H9 (cell line): ENCODE measurements at regions not wholly inside any gene's neighbourhood (a gene's known extent, or its start where the extent isn't known, plus 50 kb on each side); places are given as distances from the start of the nearest gene placed in this dataset.

Source experiments
- DNase-seq: peaks from one replicate; pipeline ENCODE4 v3.0.0-alpha.2; 2017
- H2AFZ ChIP-seq: one replicate; pipeline ENCODE4 v1.6.1; 2013; ENCODE audit warnings: mild to moderate bottlenecking, low read length, control low read depth, moderate library complexity
- H2AK5ac ChIP-seq: 2 replicates; pipeline ENCODE4 v1.6.1; 2013; ENCODE audit warnings: low read length, control low read depth, mixed read lengths; ENCODE audit not compliant: insufficient read length
- H2BK120ac ChIP-seq: one replicate; pipeline ENCODE4 v1.6.1; 2013; ENCODE audit warnings: low read depth, mild to moderate bottlenecking, low read length, control low read depth, inconsistent platforms; ENCODE audit not compliant: poor library complexity, severe bottlenecking
- H2BK12ac ChIP-seq: 2 replicates; pipeline ENCODE4 v1.6.1; 2013; ENCODE audit warnings: low read length, control low read depth, mixed read lengths, low read depth; ENCODE audit not compliant: insufficient read length
- H2BK15ac ChIP-seq: 2 replicates; pipeline ENCODE4 v1.6.1; 2013; ENCODE audit warnings: low read depth, low read length, control low read depth
- H2BK20ac ChIP-seq: one replicate; pipeline ENCODE4 v1.6.1; 2013; ENCODE audit warnings: low read depth, mild to moderate bottlenecking, low read length, control low read depth, inconsistent platforms; ENCODE audit not compliant: poor library complexity, severe bottlenecking
- H2BK5ac ChIP-seq: 2 replicates; pipeline ENCODE4 v1.6.1; 2013; ENCODE audit warnings: low read length, control low read depth, mixed read lengths; ENCODE audit not compliant: insufficient read length
- H3K14ac ChIP-seq: 2 replicates; pipeline ENCODE4 v1.6.1; 2013; ENCODE audit warnings: low read length, control low read depth; ENCODE audit not compliant: insufficient read depth
- H3K18ac ChIP-seq: 2 replicates; pipeline ENCODE4 v1.6.1; 2013; ENCODE audit warnings: low read depth, mild to moderate bottlenecking, mixed read lengths, low read length, control low read depth; ENCODE audit not compliant: insufficient read length
- H3K23ac ChIP-seq: 2 replicates; pipeline ENCODE4 v1.6.1; 2013; ENCODE audit warnings: low read length, control low read depth, mixed read lengths, low read depth; ENCODE audit not compliant: insufficient read length
- H3K23me2 ChIP-seq: 2 replicates; pipeline ENCODE4 v1.6.1; 2013; ENCODE audit warnings: low read depth, mild to moderate bottlenecking, mixed read lengths, low read length, control low read depth; ENCODE audit not compliant: insufficient read length, poor library complexity, severe bottlenecking
- H3K27ac ChIP-seq: 2 replicates; pipeline ENCODE4 v1.5.1; 2013; ENCODE audit warnings: low read length, control low read depth, mixed read lengths, low read depth; ENCODE audit not compliant: insufficient read length
- H3K27me3 ChIP-seq: 2 replicates; pipeline ENCODE4 v1.6.1; 2013; ENCODE audit warnings: low read length, control low read depth, inconsistent platforms; ENCODE audit not compliant: insufficient read depth
- H3K4ac ChIP-seq: 2 replicates; pipeline ENCODE4 v1.6.1; 2013; ENCODE audit warnings: low read depth, mild to moderate bottlenecking, control low read depth, inconsistent platforms, low read length, moderate library complexity
- H3K4me1 ChIP-seq: 2 replicates; pipeline ENCODE4 v1.6.1; 2013; ENCODE audit warnings: low read length, control low read depth, inconsistent platforms; ENCODE audit not compliant: insufficient read depth
- H3K4me2 ChIP-seq: 2 replicates; pipeline ENCODE4 v1.6.1; 2013; ENCODE audit warnings: low read length, control low read depth, mixed read lengths; ENCODE audit not compliant: insufficient read length, insufficient read depth
- H3K56ac ChIP-seq: 2 replicates; pipeline ENCODE4 v1.6.1; 2013; ENCODE audit warnings: low read depth, mild to moderate bottlenecking, mixed read lengths, low read length, control low read depth; ENCODE audit not compliant: insufficient read length
- H3K79me1 ChIP-seq: 2 replicates; pipeline ENCODE4 v1.6.1; 2013; ENCODE audit warnings: low read depth, mild to moderate bottlenecking, moderate library complexity, low read length, control low read depth, inconsistent platforms; ENCODE audit not compliant: insufficient read depth, poor library complexity, severe bottlenecking
- H3K79me2 ChIP-seq: 2 replicates; pipeline ENCODE4 v1.6.1; 2013; ENCODE audit warnings: low read length, control low read depth, inconsistent platforms; ENCODE audit not compliant: insufficient read depth
- H3K9ac ChIP-seq: 2 replicates; pipeline ENCODE4 v1.6.1; 2013; ENCODE audit warnings: low read length, control low read depth, mixed read lengths; ENCODE audit not compliant: insufficient read length; ENCODE audit errors: extremely low read depth
- H3K9me3 ChIP-seq: one replicate; pipeline ENCODE4 v1.6.1; 2013; ENCODE audit warnings: low read depth, low read length, inconsistent platforms; ENCODE audit not compliant: control insufficient read depth
- H3T11ph ChIP-seq: one replicate; pipeline ENCODE4 v1.6.1; 2013; ENCODE audit warnings: mild to moderate bottlenecking, low read length, control low read depth, inconsistent platforms
- H4K20me1 ChIP-seq: one replicate; pipeline ENCODE4 v1.6.1; 2013; ENCODE audit not compliant: control insufficient read depth, insufficient read length, insufficient read depth
- H4K5ac ChIP-seq: 2 replicates; pipeline ENCODE4 v1.6.1; 2013; ENCODE audit warnings: low read depth, mild to moderate bottlenecking, mixed read lengths, low read length, control low read depth; ENCODE audit not compliant: insufficient read length
- H4K8ac ChIP-seq: replicated peaks from 2 replicates; pipeline ENCODE4 v1.6.1; 2013; ENCODE audit warnings: low read length, control low read depth, mixed read lengths, low read depth; ENCODE audit not compliant: insufficient read length
- H4K91ac ChIP-seq: 2 replicates; pipeline ENCODE4 v1.6.1; 2013; ENCODE audit warnings: low read depth, mild to moderate bottlenecking, moderate library complexity, mixed read lengths, low read length, control low read depth; ENCODE audit not compliant: insufficient read length
- H3K27ac Mint-ChIP-seq, 3 experiments: 2 replicates in 2 of 3; 3 replicates in 1 of 3; pipeline ENCODE4 v1.8.0; 2020 to 2021; ENCODE audit warnings: mixed read lengths in 3 of 3, mild to moderate bottlenecking in 1 of 3, moderate library complexity in 1 of 3
- H3K27me3 Mint-ChIP-seq: 2 replicates; pipeline ENCODE4 v1.8.0; 2021; ENCODE audit warnings: low read depth, mild to moderate bottlenecking, moderate library complexity, mixed read lengths
- H3K36me3 Mint-ChIP-seq, 3 experiments: 2 replicates in 2 of 3; 3 replicates in 1 of 3; pipeline ENCODE4 v1.8.0; 2020 to 2021; ENCODE audit warnings: low read depth in 3 of 3, mixed read lengths in 3 of 3; ENCODE audit not compliant: insufficient read depth in 1 of 3
- H3K4me1 Mint-ChIP-seq, 2 experiments: 2 replicates each; pipeline ENCODE4 v1.8.0; 2020; ENCODE audit warnings: mixed read lengths in 2 of 2
- H3K4me3 Mint-ChIP-seq, 2 experiments: 2 replicates in 1 of 2; 3 replicates in 1 of 2; pipeline ENCODE4 v1.8.0; 2020 to 2021; ENCODE audit warnings: mild to moderate bottlenecking in 2 of 2, mixed read lengths in 2 of 2, moderate library complexity in 1 of 2
- H3K9me3 Mint-ChIP-seq, 2 experiments: 2 replicates in 1 of 2; 3 replicates in 1 of 2; pipeline ENCODE4 v1.8.0; 2020; ENCODE audit warnings: mild to moderate bottlenecking in 2 of 2, mixed read lengths in 2 of 2, moderate library complexity in 1 of 2
- CTCF ChIP-seq: fragments of 200-600 bp; sonication (generic); conservative IDR thresholded peaks from 3 replicates; pipeline ENCODE4 v1.8.0; 2021; ENCODE audit warnings: antibody characterized with exemption, mild to moderate bottlenecking
- WGBS: extraction: QIAGEN DNeasy Blood & Tissue Kit; methylation state at CpG from one replicate; pipeline ENCODE4 v1.1.7; 2013; ENCODE audit warnings: missing lambda C conversion rate, low lambda C conversion rate, mixed read lengths; ENCODE audit not compliant: insufficient read length; ENCODE audit errors: extremely low coverage; 5-methylcytosine and 5-hydroxymethylcytosine counted together

GRCh38 chr15:99452728-99453636 lies 112.8 kb upstream of the MEF2A start:
- Histone ChIP-seq H2BK12ac (no peak overlapping the region), H3K18ac (no peak overlapping the region), H2BK15ac (no peak overlapping the region), H3K23ac (no peak overlapping the region), H2BK120ac (no peak overlapping the region), H3K4ac (no peak overlapping the region), H3K9me3 (no peaks in the 10 kb centered on the region), H3K23me2 (no peaks in the 10 kb centered on the region), H3K14ac (no peak overlapping the region), H2BK20ac (no peak overlapping the region), H3K9ac (no peak overlapping the region), H3K27me3 (no peaks in the 10 kb centered on the region), H2AFZ (no peak overlapping the region), H3K27ac (no peak overlapping the region), H4K91ac (no peak overlapping the region), H3K4me2 (no peak overlapping the region), H3K56ac (no peak overlapping the region), H2AK5ac (no peak overlapping the region), H3K79me1 (no peaks in the 10 kb centered on the region), H4K8ac (no peak overlapping the region), H2BK5ac (no peak overlapping the region), H4K20me1 (no peaks in the 10 kb centered on the region), H3K4me1 (no peaks in the 10 kb centered on the region), H3K79me2 (no peaks in the 10 kb centered on the region), H3T11ph (no peak overlapping the region), H4K5ac (no peak overlapping the region)
- DNase-seq: no peak
- H3K27ac Mint-ChIP-seq: no peak overlapping the region
- peaks cover 9 to 14% of the 10 kb centered on the region in 2 experiments for H3K4me1 Mint-ChIP-seq
- no peak overlapping the region for H3K4me3 Mint-ChIP-seq
- H3K9me3 Mint-ChIP-seq: peaks cover 0 to 3% of the 10 kb centered on the region in 2 experiments; a peak in 1 of 5 replicates
- peaks cover 2% of the 10 kb centered on the region; the same call in 1 of the 2 replicates for H3K27me3 Mint-ChIP-seq
- WGBS: no CpG with 5 or more reads among the region's 24 CpGs
- no peak for TF ChIP-seq CTCF
- no peaks in the 10 kb centered on the region for H3K36me3 Mint-ChIP-seq
